ENCODE measurements at regions not wholly inside any gene's neighbourhood (a gene's known extent, or its start where the extent isn't known, plus 50 kb on each side); places are given as distances from the start of the nearest gene placed in this dataset.
"Not testable (repeated sequence)": the region's sequence is repeated elsewhere in the genome, so short reads cannot be mapped to it uniquely, and the experiment has no call there.

DNA sequence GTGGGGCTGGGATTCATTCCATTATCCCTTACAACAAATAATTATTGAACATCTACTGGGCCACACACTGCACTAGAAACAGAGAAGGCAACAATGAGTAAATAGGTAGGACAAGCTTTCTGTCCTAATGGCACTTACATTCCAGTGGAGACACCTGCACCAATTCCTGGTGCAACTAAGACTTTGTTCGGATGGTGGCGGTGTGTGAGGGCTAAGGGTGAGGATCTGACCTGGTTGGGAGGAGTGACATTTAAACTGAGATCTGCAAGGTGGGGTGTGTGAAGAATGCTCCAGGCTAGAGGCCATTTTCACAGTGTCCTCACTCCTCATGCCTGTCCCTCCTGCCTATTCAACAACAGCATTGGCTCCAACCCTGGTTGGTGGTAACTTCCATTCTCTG, 510.0 kb downstream of the XYLT1 start:
- DNase-seq, result no peak

DNA sequence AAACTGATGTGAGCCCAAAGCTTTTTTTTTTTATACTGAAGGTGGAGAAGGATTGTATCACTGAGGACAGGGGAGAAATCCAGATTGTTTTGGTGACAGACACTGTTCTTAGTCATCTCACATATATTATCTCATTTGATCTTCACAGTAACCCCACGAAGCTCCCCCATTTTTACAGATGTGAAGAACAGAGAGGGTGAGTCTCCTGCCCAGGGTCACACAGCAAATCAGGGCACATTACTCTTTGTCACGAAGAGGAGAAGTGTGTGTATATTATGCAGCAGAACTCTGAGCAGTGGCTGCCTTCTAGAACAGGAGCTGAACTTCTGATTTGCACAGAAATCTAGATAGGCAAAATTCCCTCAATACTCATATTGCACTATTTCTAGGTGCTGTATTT, 504.3 kb downstream of the XYLT1 start:
- DNase-seq, result no peak

DNA sequence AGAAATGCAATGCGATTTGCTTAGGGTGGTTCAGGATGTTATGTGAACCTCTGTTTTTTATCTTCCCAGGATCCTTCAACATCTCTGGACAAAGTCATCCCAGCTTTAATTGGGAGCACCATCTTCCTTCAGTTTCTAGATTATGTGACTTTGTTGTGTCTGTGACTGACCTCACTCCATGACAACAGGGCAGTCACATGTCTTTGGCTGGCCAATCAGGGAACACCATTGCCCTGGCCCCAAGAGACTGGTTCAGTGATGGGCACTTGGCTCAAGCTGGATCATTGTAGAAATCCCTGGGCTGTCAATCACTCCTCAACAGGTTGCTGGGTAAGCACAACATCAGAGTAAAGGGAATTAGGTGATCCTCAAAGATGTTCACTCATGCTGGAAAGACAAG, 499.7 kb downstream of the XYLT1 start:
- DNase-seq, result no peak

DNA sequence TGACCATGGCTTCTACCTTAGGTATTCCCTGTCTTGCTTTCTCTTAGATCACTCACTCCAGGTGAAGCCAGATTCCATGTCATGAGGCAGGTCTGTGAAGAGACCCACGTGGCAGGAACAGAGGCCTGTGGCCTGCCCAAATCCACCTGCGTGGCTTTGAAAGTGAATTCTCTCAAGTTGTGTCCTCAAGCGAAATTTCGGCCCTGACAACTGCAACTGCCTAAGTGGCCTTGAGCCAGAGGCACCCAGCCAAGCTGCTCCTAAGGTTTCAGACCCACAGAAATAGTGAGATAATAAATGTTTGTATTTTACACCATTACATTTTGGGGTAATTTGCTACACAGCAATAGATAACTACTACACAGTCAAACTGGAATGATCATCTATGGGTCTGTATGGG, 497.9 kb downstream of the XYLT1 start:
- DNase-seq, result no peak

DNA sequence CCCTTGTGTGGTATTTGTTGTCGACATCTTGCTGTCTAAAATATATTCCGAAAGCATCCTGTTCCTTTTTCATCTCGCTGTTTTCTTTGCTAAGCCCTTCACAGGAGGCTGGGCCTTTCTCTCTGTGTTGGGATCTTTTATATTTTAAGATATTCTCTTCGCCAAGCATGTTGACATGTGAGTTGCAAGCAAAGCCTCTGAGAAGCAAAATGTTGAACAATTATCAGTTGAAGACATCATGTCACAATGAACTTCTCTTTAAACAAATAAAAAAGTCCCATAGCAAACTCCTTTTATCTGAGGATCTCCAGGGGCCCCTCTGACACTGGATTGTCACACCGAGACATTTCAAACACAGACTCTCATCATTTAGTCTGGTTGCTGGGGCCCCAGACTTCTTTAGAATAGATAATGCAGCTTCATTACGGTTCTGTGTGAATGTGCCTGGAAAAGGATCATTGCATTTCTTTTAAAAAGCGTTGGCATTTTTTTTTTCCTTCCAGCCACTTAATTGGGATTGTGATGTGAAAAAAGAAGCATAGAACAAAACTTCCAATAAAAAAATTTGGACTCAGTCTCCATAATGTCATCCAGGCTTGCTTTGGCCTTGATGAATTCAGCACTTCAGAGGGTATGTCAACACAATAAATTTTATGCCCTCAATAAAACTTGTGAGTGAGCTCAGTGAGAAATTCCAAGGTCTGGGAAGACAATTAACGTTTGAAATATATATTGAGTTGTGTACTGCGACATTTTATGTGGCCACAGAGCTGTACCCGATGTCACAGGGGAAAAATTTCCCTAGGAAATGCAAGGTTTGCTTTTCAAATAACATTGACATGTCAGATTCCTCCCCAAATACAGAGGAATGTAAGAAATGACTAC, 496.8 kb downstream of the XYLT1 start:
- no peak for DNase-seq

DNA sequence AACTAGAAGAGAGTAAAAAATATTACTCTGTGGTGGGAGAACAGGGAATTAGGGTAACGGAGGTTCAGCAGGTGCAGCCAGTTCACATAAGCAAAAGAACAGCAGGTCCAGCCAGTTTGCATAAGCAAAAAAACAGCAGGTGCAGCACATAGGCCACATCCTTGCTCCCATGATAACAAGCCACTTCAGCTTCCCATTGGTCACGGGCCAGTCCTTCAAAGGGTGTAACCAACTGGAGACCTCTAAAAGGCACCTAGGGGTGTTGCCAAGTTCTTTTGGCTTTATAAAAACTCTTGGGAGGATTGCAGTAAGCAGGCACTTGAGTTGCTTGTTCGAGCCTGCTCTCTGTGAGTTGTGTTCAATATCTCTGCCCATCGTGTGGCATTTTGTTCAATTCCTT, 488.1 kb downstream of the XYLT1 start:
- DNase-seq, result peak; percentile 38

DNA sequence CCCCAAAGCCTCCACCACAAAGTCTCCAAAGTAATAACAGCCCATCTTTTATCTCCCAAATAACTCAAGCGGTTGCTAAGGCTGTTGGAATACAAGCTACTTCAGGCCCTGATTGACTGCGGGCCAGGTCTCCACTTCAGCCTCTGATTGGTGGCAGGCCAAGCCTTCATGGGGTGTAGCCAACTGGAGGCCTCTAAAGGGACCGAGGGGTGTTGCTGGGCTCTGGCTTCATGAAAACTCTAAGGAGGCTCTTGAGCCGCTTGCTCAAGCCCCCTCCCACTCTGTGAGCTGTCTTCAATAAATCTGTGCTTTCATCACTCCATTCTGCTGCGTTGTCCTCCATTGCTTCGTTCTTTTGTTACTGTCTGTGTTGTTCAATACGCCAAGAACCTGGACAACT, 487.2 kb downstream of the XYLT1 start:
- DNase-seq, result no peak

DNA sequence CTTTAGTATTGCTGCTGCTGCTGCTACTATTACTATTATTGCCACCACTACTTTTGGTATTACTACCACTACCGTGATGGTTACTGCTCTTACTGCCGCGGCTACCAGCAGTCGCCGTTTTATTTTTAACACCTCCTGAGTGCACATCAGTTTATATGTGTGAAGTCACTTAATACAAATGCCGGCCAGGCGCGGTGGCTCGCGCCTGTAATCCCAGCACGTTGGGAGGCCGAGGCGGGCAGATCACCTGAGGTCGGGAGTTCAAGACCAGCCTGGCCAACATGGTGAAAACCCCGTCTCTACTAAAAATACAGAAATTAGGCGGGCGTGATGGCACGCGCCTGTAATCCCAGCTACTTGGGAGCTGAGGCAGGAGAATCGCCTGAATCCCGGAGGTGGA, 486.7 kb downstream of the XYLT1 start:
- DNase-seq, result not testable (repeated sequence)

DNA sequence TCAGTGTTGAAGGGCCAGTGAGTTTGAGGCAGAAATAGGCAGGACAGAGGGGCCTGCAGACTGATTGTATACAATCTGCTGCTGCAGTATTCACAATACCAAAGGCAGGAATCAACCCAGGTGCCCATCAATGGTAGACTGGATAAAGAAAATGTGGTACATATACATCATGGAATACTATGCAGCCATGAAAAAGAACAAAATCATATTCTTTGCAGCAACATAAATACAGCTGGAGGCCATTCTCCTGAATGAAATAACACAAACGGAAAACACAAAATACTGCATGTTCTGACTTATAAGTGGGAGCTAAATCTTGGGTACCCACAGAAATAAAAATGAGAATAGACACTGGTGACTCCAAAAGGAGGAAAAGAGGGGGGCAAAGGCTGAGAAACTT, 485.1 kb downstream of the XYLT1 start:
- no peak for DNase-seq

DNA sequence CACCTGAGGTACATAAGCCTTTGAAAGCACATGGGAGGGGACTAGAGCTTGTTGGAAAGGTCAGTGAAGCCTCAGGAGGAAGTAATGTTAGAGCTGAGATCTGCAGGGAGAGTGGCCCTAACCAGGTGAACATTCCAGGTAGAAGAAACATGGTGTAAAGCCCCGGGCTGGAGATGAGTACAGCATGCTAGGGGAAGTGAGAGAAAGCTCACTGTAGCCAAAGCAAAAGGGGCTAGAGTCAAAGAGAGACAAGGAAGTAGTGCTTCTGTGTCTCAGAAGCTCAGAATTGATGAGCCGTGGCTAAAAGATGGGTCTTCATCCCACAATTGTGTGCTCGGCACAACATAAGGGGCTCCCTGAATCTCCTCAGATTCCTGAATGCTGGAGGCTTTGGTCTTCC, 481.8 kb downstream of the XYLT1 start:
- DNase-seq, result no peak

DNA sequence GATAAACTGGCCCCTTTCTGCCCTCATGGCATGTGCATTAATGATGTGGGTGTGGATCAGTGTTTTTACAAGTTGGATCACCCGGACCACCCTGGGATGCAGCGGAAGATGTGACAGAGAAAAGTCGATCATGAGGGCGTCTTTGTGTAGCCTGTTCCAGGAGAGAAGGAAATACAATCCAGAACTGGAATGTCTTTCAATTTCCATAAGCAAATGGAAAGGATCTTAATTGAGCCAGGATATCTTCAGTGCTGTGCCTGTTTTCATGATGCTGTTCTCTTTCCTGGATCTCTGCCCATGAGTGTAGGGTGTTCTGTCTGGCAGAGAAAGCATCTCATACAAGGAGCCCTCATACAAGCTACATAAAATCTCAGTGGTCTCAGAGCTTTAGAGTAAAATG, 481.4 kb downstream of the XYLT1 start:
- DNase-seq, result no peak

DNA sequence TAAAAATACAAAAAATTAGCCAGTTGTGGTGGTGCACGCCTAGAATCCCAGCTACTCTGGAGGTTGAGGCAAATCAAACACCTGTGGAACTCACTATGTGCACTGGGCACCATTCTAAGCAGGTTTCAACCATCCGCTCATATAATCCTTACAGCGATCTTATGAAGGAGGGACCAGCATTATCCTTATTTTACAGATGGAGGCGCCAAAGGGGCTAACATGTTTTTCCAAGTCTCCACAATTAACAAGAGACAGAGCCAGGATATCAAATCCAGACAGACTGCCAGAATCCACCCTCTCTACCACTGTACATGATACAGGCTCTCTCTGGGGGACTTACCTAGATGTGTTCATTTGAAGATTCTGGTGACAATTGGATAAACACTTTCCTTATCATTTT, 479.0 kb downstream of the XYLT1 start:
- no peak for DNase-seq

DNA sequence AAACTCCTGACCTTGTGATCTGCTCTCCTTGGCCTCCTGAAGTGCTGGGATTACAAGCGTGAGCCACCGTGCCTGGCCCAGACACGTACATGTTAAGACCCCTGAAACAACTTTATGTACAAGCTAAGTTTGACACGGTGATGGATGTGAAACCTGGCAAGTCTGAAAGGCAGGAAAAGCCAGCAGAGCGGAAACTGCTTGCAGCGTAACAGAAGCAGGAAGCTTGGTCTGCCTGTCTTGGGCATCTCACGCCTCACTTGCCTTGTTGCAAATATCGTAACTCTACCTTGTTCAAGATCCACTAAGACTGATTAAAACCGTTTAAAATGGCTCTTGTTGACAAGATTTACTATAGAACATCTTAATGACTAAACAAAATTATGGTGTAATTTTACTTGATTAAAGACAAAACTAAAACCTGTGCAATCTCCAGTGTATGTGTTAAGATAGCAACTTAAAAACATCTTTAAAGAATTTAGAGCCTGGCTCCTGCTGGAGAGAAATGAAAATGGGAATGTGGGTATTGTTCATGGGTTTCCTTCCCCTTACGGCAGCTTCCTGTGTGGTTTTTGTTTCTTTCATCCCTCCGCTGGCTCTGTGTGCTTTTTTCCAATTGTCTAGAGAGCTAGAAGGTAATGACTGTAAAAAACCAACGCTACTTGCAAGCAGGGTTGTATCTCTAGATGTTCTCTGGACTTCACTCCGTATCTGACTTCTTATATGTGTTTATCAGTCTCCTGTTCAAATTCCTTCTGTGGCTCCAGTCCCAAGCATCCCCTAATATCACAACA, 477.6 kb downstream of the XYLT1 start:
- DNase-seq, result peak; percentile 12

DNA sequence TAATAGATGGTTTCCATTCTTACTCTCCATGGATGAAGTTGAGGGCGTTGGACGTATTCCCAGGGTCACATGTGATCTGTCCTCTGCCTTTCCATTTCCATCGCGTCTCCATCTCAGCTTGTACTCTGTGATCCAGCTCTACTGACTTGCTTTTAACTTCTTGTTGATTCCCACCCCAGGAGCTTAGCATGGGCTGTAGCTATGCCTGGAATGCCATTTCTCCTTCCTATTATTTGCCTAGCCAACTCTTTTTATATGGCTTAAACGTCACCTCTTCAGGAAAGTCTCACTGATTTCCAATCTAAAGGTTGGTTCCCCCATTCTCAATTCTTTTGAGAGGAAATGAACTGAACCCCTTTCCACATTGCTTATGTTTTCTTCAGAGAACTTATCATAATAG, 475.9 kb downstream of the XYLT1 start:
- DNase-seq, result no peak

DNA sequence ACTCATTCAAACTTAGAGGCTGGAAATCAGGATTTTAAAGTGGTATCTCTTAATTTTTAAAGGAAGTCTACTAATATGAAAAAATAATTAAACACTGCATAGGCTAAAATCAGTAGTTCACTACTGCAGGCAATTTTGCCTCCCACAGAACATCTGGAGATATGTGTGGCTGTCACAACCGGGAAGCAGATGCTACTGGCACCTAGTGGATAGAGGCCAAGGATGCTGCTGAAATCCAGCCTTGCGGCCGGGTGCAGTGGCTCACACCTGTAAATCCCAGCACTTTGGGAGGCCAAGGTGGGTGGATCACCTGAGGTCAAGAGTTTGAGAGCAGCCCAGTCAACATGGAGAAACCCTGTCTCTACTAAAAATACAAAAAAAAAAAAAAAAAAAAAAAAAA, 473.9 kb downstream of the XYLT1 start:
- DNase-seq, result no peak

DNA sequence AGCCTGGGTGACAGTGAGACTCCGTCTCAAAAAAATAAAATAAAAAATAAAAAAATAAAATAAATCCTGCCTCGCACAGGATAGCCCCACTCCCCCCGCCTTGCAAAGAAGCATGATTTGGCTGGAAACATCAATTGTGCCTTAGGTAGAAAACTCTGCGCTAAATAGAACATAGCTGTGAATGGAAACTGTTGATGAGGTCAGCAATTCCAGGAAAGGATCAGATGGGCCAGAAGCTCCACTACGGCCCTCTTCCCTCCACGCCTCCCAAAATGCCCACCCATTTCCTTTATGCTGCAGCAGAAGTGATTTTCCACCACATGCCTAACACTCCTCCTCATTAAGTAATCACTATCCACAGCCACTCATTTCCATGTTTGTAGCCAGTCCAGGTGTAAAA, 473.4 kb downstream of the XYLT1 start:
- no peak for DNase-seq

DNA sequence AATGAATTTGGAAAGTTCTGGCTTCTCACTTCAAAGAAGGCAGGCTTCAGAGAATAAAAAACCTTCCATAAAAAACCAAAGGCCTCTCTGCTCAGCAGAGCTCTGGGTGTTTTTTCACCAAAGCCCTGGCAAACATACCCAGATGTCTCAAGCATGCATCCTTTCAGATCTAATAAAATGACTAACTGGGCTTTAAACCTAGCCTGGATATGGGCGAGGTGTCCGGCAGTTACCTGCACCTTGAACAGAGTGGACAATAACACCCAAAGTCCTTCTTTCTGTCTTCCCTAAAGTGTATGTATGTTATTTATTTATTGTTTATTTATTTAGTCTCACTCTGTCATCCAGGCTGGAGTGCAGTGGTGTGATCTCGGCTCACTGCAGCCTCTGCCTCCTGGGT, 469.3 kb downstream of the XYLT1 start:
- DNase-seq, result no peak

DNA sequence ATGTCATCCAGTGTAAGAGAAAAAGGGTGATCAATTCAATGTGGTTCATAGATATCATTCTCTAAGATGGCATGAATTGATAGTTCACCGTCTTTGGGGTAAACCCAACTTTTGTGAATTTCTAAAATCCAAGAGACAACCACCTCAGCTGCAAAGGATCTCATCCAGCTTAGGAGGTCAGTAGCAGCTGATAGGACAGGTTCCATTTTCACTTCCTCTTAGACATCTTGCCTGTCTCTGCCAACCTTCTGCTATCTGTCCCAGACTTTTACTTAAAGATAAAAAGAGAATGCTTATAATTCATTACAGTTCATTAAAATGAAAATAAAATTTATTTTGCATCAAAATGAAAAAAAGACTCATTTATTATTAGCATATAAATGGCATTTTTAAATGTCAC, 468.2 kb downstream of the XYLT1 start:
- DNase-seq, result no peak

DNA sequence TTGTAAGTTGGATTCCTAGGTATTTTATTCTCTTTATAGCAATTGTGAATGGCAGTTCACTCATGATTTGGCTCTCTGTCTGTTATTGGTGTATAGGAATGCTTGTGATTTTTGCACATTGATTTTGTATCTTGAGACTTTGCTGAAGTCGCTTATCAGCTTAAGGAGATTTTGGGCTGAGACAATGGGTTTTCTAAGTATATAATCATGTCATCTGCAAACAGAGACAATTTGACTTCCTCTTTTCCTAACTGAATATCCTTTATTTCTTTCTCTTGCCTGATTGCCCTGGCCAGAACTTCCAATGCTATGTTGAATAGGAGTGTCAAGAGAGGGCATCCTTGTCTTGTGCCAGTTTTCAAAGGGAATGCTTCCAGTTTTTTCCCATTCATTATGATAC, 464.8 kb downstream of the XYLT1 start:
- not testable (repeated sequence) for DNase-seq

DNA sequence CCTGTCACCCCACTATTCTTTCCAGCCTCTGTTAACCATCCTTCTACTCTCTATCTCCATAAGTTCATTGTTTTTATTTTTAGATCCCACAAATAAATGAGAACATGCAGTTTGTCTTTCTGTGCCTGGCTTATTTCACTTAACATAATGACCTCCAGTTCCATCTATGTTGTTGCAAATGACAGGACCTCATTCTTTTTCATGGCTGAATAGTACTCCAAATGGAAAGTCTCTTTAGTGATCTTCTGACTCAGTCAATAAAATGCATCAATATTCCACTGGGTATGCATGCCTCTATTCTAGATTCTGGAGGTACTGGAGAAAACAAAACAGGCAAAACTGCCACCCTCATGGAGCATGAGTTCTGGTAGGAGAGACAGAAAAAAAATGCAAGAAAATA, 459.0 kb downstream of the XYLT1 start:
- DNase-seq, result no peak

DNA sequence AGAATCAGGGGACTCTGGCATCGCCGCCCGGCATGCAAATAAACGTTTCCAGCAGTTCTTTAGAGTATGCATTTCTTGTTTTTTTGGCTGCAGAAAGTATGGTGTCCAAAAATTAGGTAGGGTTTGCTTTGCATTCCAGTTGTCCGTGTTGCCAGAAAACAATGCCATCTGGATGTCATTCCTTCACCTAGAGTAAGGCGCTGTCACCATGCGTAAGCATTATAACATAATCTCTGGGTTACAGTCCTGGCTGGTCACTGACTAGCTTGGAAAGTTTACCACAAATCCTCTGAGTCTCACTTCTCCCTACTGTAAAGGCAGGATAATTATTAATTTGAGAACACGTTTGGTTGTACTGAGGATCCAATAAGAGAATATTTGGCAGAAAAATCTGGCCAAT, 457.7 kb downstream of the XYLT1 start:
- DNase-seq, result no peak

DNA sequence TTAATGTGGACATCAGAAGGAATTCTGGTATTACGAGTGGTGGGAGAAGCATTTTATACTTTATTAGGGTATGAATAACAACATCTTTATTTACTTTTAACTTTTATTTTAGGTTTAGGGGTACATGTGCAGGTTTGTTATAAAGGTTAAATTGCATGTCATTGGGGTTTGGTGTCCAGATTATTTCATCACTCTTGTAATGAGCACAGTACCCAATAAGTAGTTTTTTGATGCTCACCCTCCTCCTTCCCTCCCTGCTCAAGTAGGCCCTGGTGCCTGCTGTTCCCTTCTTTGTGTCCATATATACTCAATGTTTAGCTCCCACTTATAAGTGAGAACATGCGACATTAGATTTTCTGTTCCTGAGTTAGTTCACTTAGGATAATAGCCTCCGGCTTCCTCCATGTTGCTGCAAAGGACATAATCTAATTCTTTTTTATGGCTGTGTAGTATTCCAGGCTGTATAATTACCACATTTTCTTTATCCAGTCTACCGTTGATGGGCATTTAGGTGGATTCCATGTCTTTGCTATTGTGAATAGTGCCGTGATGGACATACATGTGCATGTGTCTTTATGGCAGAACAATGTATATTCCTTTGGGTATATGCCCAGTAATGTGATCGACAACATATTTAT, 456.2 kb downstream of the XYLT1 start:
- no peak for DNase-seq

DNA sequence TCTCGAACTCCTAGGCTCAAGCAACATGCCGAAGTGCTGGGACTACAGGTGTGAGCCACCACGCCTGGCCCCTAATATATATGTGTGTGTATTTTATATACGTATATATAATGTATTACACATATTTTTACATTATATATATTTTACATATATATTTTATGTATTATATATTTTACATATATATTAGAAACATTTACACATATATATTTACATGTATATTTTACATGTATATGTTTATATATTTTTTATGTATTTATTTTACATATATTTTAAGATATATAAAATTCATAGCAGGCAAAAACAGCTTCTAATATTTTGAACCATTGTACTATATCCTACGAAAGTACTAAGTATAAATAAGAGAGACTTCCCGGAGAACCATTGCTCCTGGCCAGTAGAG, 455.1 kb downstream of the XYLT1 start:
- no peak for DNase-seq

DNA sequence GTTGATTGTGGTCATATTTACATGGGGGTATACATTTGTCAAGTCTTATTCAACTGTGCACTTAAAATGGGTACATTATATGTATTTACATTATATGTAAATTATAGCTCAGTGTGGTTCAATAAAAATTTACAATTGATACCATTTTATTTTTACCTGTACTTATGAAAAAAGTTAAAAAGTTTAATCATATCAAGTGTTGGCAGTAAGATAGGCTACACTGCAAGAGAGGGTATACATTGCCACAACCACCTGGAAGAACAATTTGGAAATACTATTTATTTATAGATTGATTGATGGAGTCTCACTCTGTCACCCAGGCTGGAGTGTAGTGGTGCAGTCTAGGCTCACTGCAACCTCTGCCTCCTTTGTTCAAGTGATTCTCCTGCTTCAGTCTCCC, 453.3 kb downstream of the XYLT1 start:
- DNase-seq, result no peak
